Activated B cell treated with CpG ODN at 0.5 μM for 24 hours (primary cell): ENCODE measurements at regions not wholly inside any gene's neighbourhood (a gene's known extent, or its start where the extent isn't known, plus 50 kb on each side); places are given as distances from the start of the nearest gene placed in this dataset.

Experiments
- ATAC-seq: fragments of 200-7000 bp; cut with Tn5 transposase; one replicate; pipeline ENCODE4 v1.10.0; 2021; ENCODE audit warnings: low read depth, mild to moderate bottlenecking, moderate library complexity
- CTCF ChIA-PET: fragments of 350-600 bp; sonication (Branson Sonifier 250); formaldehyde crosslinking; loops from one replicate; lab custom pipeline; 2021; ENCODE audit warnings: antibody characterized with exemption; lab: Charles Lee
- POLR2A ChIA-PET: fragments of 350-600 bp; sonication (Branson Sonifier 250); formaldehyde crosslinking; loops from one replicate; lab custom pipeline; 2021; ENCODE audit warnings: antibody characterized with exemption; lab: Charles Lee
- DNase-seq: peaks from one replicate; pipeline ENCODE4 v3.0.0; 2022
- H3K27ac Mint-ChIP-seq: one replicate; pipeline ENCODE4 v1.8.0; 2020; ENCODE audit warnings: mixed read lengths
- H3K27me3 Mint-ChIP-seq: one replicate; pipeline ENCODE4 v1.8.0; 2021; ENCODE audit warnings: mixed read lengths
- H3K36me3 Mint-ChIP-seq: one replicate; pipeline ENCODE4 v1.8.0; 2021; ENCODE audit warnings: low read depth, mixed read lengths
- H3K4me1 Mint-ChIP-seq: one replicate; pipeline ENCODE4 v1.8.0; 2021; ENCODE audit warnings: mixed read lengths
- H3K4me3 Mint-ChIP-seq: one replicate; pipeline ENCODE4 v1.8.0; 2020; ENCODE audit warnings: mild to moderate bottlenecking, mixed read lengths
- H3K9me3 Mint-ChIP-seq: one replicate; pipeline ENCODE4 v1.8.0; 2020; ENCODE audit warnings: mixed read lengths
- CTCF ChIP-seq: fragments of 200-600 bp; IDR thresholded peaks from one replicate; pipeline ENCODE4 v1.8.0; 2022; ENCODE audit warnings: antibody characterized with exemption, mild to moderate bottlenecking
- intact Hi-C: fragments of 100-400 bp; cut with micrococcal nuclease; formaldehyde crosslinking; loops from one replicate; pipeline ENCODE4 v1.15.1; 2024

- intact Hi-C loops = no loop called here
- no peaks in the 10 kb centered on the region for H3K9me3 Mint-ChIP-seq
- CTCF ChIA-PET = no interaction called here
Observed at GRCh38 chr1:55476445-55477015, 261.4 kb upstream of the USP24 start.

GRCh38 chr1:55474168-55474786 lies 259.1 kb upstream of the USP24 start:
- H3K9me3 Mint-ChIP-seq = no peaks in the 10 kb centered on the region
- DNase-seq (no peak), ATAC-seq (no peak)
- no peak overlapping the region for H3K4me3 Mint-ChIP-seq
- no peak overlapping the region for H3K27ac Mint-ChIP-seq
- ChIA-PET CTCF (no interaction called here), POLR2A (no interaction called here)
- peaks cover 25% of the 10 kb centered on the region for H3K27me3 Mint-ChIP-seq
- intact Hi-C loops = no loop called here
- no peaks in the 10 kb centered on the region for H3K36me3 Mint-ChIP-seq
- no peaks in the 10 kb centered on the region for H3K4me1 Mint-ChIP-seq
- TF ChIP-seq CTCF = no peak

More at GRCh38 chr1:55476445-55477015, 261.4 kb upstream of the USP24 start:
- POLR2A ChIA-PET = no interaction called here
- Mint-ChIP-seq H3K36me3 (no peaks in the 10 kb centered on the region), H3K4me1 (no peaks in the 10 kb centered on the region), H3K27me3 (peaks cover 28% of the 10 kb centered on the region), H3K4me3 (no peak overlapping the region), H3K27ac (no peak overlapping the region)
- no peak for TF ChIP-seq CTCF
- DNase-seq (no peak), ATAC-seq (no peak)

- no peak for DNase-seq
- no peak for ATAC-seq
- intact Hi-C loops = no loop called here
- no peaks in the 10 kb centered on the region for H3K36me3 Mint-ChIP-seq
- H3K27me3 Mint-ChIP-seq = peaks cover 21% of the 10 kb centered on the region
- H3K9me3 Mint-ChIP-seq = no peaks in the 10 kb centered on the region
- H3K27ac Mint-ChIP-seq = no peak overlapping the region
- H3K4me1 Mint-ChIP-seq = no peaks in the 10 kb centered on the region
- POLR2A ChIA-PET = no interaction called here
- TF ChIP-seq CTCF = no peak
- no peak overlapping the region for H3K4me3 Mint-ChIP-seq
- CTCF ChIA-PET = no interaction called here
Observed at GRCh38 chr1:55473661-55474060, 258.5 kb upstream of the USP24 start.

- ChIA-PET CTCF (no interaction called here), POLR2A (no interaction called here)
- no peak for DNase-seq
- intact Hi-C loops = no loop called here
- no peaks in the 10 kb centered on the region for H3K36me3 Mint-ChIP-seq
- no peaks in the 10 kb centered on the region for H3K4me1 Mint-ChIP-seq
- no peaks in the 10 kb centered on the region for H3K9me3 Mint-ChIP-seq
- H3K27me3 Mint-ChIP-seq = peaks cover 17% of the 10 kb centered on the region
- no peak overlapping the region for H3K27ac Mint-ChIP-seq
- no peak for ATAC-seq
- no peak overlapping the region for H3K4me3 Mint-ChIP-seq
- no peak for TF ChIP-seq CTCF
Observed at GRCh38 chr1:55472784-55473183, 257.6 kb upstream of the USP24 start.

- ATAC-seq = no peak
- DNase-seq = no peak
- no peak for TF ChIP-seq CTCF
- Mint-ChIP-seq H3K4me3 (no peak overlapping the region), H3K27me3 (peaks cover 16% of the 10 kb centered on the region), H3K36me3 (no peaks in the 10 kb centered on the region), H3K9me3 (no peaks in the 10 kb centered on the region), H3K4me1 (no peaks in the 10 kb centered on the region), H3K27ac (no peak overlapping the region)
- intact Hi-C loops = no loop called here
- ChIA-PET CTCF (no interaction called here), POLR2A (no interaction called here)
Observed at GRCh38 chr1:55472115-55472514, 257.0 kb upstream of the USP24 start.
